ENCODE measurements at regions not wholly inside any gene's neighbourhood (a gene's known extent, or its start where the extent isn't known, plus 50 kb on each side); places are given as distances from the start of the nearest gene placed in this dataset.

GRCh38 chr2:22336414-22336813, 1048.6 kb upstream of the KLHL29 start:
- H3K4me3 ChIP-seq (replicated peaks; ENCODE audit: low read depth, low read length), result no peak overlapping the region
- no peak for TF ChIP-seq CTCF (IDR thresholded peaks at IDR 0.05; ENCODE audit: low read depth, low read length, missing control alignments)
- no peak for DNase-seq (ENCODE audit: extremely low read depth, low read depth)

GRCh38 chr2:22340716-22341115, 1044.3 kb upstream of the KLHL29 start:
- no peak for DNase-seq (ENCODE audit: extremely low read depth, low read depth)
- no peak overlapping the region for H3K4me3 ChIP-seq (replicated peaks; ENCODE audit: low read depth, low read length)
- no peak for TF ChIP-seq CTCF (IDR thresholded peaks at IDR 0.05; ENCODE audit: low read depth, low read length, missing control alignments)

GRCh38 chr2:22347306-22347705, 1037.7 kb upstream of the KLHL29 start:
- TF ChIP-seq CTCF (IDR thresholded peaks at IDR 0.05; ENCODE audit: low read depth, low read length, missing control alignments), result no peak
- DNase-seq (ENCODE audit: extremely low read depth, low read depth), result no peak
- H3K4me3 ChIP-seq (replicated peaks; ENCODE audit: low read depth, low read length), result no peak overlapping the region

- no peak overlapping the region for H3K4me3 ChIP-seq (replicated peaks; ENCODE audit: low read depth, low read length)
- no peak for DNase-seq (ENCODE audit: extremely low read depth, low read depth)
- no peak for TF ChIP-seq CTCF (IDR thresholded peaks at IDR 0.05; ENCODE audit: low read depth, low read length, missing control alignments)
These were observed 1034.4 kb upstream of the KLHL29 start for GRCh38 chr2:22350621-22351020.

- no peak overlapping the region for H3K4me3 ChIP-seq (replicated peaks; ENCODE audit: low read depth, low read length)
- DNase-seq (ENCODE audit: extremely low read depth, low read depth), result no peak
- peak; percentile 56 for TF ChIP-seq CTCF (IDR thresholded peaks at IDR 0.05; ENCODE audit: low read depth, low read length, missing control alignments)
These were observed 1029.1 kb upstream of the KLHL29 start for GRCh38 chr2:22355816-22356433.

- no peak for DNase-seq (ENCODE audit: extremely low read depth, low read depth)
- no peak for TF ChIP-seq CTCF (IDR thresholded peaks at IDR 0.05; ENCODE audit: low read depth, low read length, missing control alignments)
- no peak overlapping the region for H3K4me3 ChIP-seq (replicated peaks; ENCODE audit: low read depth, low read length)
These were observed 1025.8 kb upstream of the KLHL29 start for GRCh38 chr2:22359071-22359672.

All from HFF-Myc (cell line).